GM06990 (cell line): ENCODE measurements at regions not wholly inside any gene's neighbourhood (a gene's known extent, or its start where the extent isn't known, plus 50 kb on each side); places are given as distances from the start of the nearest gene placed in this dataset.
A peak's percentile ranks its signal among the peaks of the same experiment; 100 is the strongest.

Experiments
- DNase-seq: peaks from one replicate; pipeline ENCODE4 v3.0.0-alpha.2; 2011; ENCODE audit not compliant: insufficient read length; ENCODE audit errors: extremely low read depth
- H3K27me3 ChIP-seq: replicated peaks from 2 replicates; pipeline ENCODE4 v1.6.0; 2011; ENCODE audit warnings: low read length; ENCODE audit not compliant: control insufficient read depth, insufficient read depth
- H3K36me3 ChIP-seq: 2 replicates; pipeline ENCODE4 v1.5.1; 2011; ENCODE audit warnings: low read length; ENCODE audit not compliant: control insufficient read depth, insufficient read depth
- H3K4me3 ChIP-seq: replicated peaks from 2 replicates; pipeline ENCODE4 v1.5.1; 2011; ENCODE audit warnings: low read depth, mild to moderate bottlenecking, control low read depth, low read length
- CTCF ChIP-seq: IDR thresholded peaks from 2 replicates; pipeline ENCODE4 v1.5.1; 2011; ENCODE audit warnings: low read length, control low read depth, mild to moderate bottlenecking, inconsistent platforms; ENCODE audit not compliant: insufficient read depth, poor library complexity, severe bottlenecking

- TF ChIP-seq CTCF: no peak
- DNase-seq: no peak
Observed at GRCh38 chr1:91171898-91172297, 150.1 kb upstream of the ZNF644 start.

DNA sequence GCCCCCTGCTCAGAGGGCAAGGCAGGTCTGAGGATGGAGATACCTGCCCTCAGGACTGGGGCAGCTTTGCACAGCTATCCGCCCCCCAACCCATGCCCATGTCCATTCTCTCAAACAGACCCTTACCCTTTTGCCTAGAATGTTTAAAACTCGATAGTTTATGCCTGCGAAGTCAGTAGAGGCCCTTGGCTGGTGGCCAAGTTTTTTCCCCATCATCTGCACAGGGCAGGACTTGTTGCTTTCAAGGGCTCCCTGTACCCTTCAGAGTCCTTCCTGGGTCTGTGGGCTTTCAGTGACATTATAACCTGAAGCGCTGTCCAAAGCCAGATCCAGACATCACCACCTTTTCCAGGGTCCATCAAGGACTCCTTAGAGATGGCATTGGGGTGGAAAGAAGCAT is 148.7 kb upstream of the ZNF644 start:
- Histone ChIP-seq H3K4me3 (no peak overlapping the region), H3K27me3 (no peaks in the 10 kb centered on the region; the same call in 1 of the 2 replicates), H3K36me3 (no peaks in the 10 kb centered on the region)
- DNase-seq: no peak
- no peak for TF ChIP-seq CTCF

More at GRCh38 chr1:91171898-91172297, 150.1 kb upstream of the ZNF644 start:
- Histone ChIP-seq H3K36me3 (no peaks in the 10 kb centered on the region), H3K4me3 (no peak overlapping the region), H3K27me3 (no peaks in the 10 kb centered on the region; the same call in 1 of the 2 replicates)

GRCh38 chr1:91166106-91166712 is 144.4 kb upstream of the ZNF644 start:
- TF ChIP-seq CTCF: peak; percentile 87
- Histone ChIP-seq H3K4me3 (no peak overlapping the region), H3K36me3 (no peaks in the 10 kb centered on the region), H3K27me3 (no peaks in the 10 kb centered on the region; the same call in 1 of the 2 replicates)
- DNase-seq: no peak

DNA sequence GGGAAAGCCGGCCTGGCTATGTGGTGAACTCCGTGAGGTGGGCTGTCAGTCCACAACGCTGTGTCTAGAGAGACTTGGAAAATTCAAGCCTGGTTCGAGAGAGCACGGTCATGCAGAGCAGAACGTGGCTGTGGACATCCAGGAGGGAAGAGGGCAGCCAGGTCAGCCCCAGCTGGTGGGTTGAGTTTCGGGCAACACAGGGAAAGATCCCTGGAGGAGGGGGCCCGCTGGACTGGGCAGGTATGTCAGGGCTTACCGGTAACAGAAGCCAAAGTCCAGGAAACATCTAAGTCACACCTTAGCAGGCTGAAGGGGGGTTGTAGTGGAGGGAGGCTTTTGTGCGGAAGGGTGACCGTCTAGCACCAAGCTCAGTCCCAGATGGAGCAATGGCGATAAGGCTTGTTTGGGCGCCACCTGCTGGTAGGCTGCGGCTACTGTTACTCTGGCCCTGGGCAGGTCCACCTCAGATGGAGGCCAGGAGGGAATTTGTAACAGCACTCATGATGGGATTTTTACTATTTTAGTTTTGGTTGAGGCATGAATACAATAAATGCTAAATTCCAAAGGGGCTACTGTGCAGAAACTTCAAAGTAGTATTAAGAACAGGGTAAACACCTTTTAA is 143.3 kb upstream of the ZNF644 start:
- H3K27me3 ChIP-seq: no peaks in the 10 kb centered on the region; the same call in 1 of the 2 replicates
- peak; percentile 98 for TF ChIP-seq CTCF
- no peaks in the 10 kb centered on the region for H3K36me3 ChIP-seq
- DNase-seq: peak; percentile 37
- H3K4me3 ChIP-seq: no peak overlapping the region

- no peak for TF ChIP-seq CTCF
- Histone ChIP-seq H3K36me3 (no peaks in the 10 kb centered on the region), H3K4me3 (no peak overlapping the region), H3K27me3 (no peaks in the 10 kb centered on the region; the same call in 1 of the 2 replicates)
- DNase-seq: no peak
Observed at GRCh38 chr1:91162613-91163012, 140.8 kb upstream of the ZNF644 start.
